ENCODE measurements at regions not wholly inside any gene's neighbourhood (a gene's known extent, or its start where the extent isn't known, plus 50 kb on each side); places are given as distances from the start of the nearest gene placed in this dataset.
"Not testable (repeated sequence)": the region's sequence is repeated elsewhere in the genome, so short reads cannot be mapped to it uniquely, and the experiment has no call there.

GRCh38 chr9:2396622-2397285, 224.8 kb upstream of the VLDLR start:
- no peak for DNase-seq

GRCh38 chr9:2397875-2398274, 223.7 kb upstream of the VLDLR start:
- DNase-seq: not testable (repeated sequence)

GRCh38 chr9:2401746-2402145, 219.8 kb upstream of the VLDLR start:
- not testable (repeated sequence) for DNase-seq

GRCh38 chr9:2403701-2404100, 217.9 kb upstream of the VLDLR start:
- no peak for DNase-seq

GRCh38 chr9:2406252-2406651, 215.3 kb upstream of the VLDLR start:
- no peak for DNase-seq

GRCh38 chr9:2407450-2407849, 214.1 kb upstream of the VLDLR start:
- DNase-seq: no peak

GRCh38 chr9:2411459-2412215, 209.9 kb upstream of the VLDLR start:
- no peak for DNase-seq

- no peak for DNase-seq
These were observed 208.3 kb upstream of the VLDLR start for GRCh38 chr9:2413160-2413805.

- DNase-seq: no peak
These were observed 207.1 kb upstream of the VLDLR start for GRCh38 chr9:2414465-2414864.

GRCh38 chr9:2415326-2415725, 206.3 kb upstream of the VLDLR start:
- no peak for DNase-seq

GRCh38 chr9:2417730-2418129, 203.9 kb upstream of the VLDLR start:
- DNase-seq: no peak

GRCh38 chr9:2418619-2419018, 203.0 kb upstream of the VLDLR start:
- DNase-seq: no peak

- no peak for DNase-seq
These were observed 202.2 kb upstream of the VLDLR start for GRCh38 chr9:2419347-2419746.

GRCh38 chr9:2420543-2420942, 201.0 kb upstream of the VLDLR start:
- no peak for DNase-seq

GRCh38 chr9:2424619-2425033, 197.0 kb upstream of the VLDLR start:
- DNase-seq: no peak

- DNase-seq: no peak
These were observed 195.9 kb upstream of the VLDLR start for GRCh38 chr9:2425676-2426075.

GRCh38 chr9:2427120-2427891, 194.3 kb upstream of the VLDLR start:
- no peak for DNase-seq

GRCh38 chr9:2439957-2440356, 181.6 kb upstream of the VLDLR start:
- no peak for DNase-seq

GRCh38 chr9:2443933-2444332, 177.7 kb upstream of the VLDLR start:
- not testable (repeated sequence) for DNase-seq

- DNase-seq: no peak
These were observed 173.3 kb upstream of the VLDLR start for GRCh38 chr9:2448193-2448738.

GRCh38 chr9:2453106-2453505, 168.5 kb upstream of the VLDLR start:
- no peak for DNase-seq

- DNase-seq: no peak
These were observed 167.9 kb upstream of the VLDLR start for GRCh38 chr9:2453701-2454100.

GRCh38 chr9:2459756-2460155, 161.8 kb upstream of the VLDLR start:
- DNase-seq: no peak
